ENCODE measurements at regions not wholly inside any gene's neighbourhood (a gene's known extent, or its start where the extent isn't known, plus 50 kb on each side); places are given as distances from the start of the nearest gene placed in this dataset.

DNA sequence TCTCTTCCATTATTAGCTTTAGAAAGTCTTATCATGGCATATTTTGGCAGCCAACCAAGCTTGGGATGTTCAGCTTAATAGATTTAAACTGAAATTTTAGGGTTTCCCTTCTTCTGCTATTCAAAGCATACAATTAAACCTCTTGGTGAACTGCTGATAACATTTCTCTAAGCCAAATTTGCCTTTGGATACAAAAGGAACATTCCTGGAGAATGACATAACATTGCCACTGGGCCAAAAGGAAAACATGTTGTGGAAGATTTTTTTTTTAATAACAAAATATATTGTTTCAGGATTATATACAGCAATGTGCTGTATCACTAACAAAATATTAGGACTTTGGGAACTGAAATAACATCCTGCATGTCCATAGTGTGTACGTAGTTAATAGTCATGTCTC lies 215.1 kb upstream of the TBX18 start:
- intact Hi-C loops (cut with DNase I, micrococcal nuclease) = no loop called here
- POLR2A ChIA-PET = no interaction called here
- H3K36me3 Mint-ChIP-seq (ENCODE audit: low read depth) = no peaks in the 10 kb centered on the region

DNA sequence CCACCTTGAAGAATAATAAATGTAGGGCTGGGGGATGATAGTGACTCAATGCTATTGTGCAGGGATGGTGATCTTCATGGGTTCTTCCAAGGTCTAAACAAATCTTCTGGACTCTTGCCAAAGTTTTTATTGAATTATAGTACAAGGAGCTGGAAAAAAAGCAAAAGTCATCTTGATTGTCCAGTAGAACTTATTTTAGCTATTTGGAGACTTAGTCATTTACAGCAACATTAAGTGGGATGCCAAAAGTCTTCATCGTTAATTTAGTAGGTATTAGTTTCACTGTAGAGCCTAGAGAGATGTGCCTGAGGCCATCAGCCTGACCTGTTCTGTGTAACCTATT lies 212.9 kb upstream of the TBX18 start:
- Mint-ChIP-seq H3K36me3 (ENCODE audit: low read depth) (no peaks in the 10 kb centered on the region), H3K27ac (no peak overlapping the region), H3K4me1 (ENCODE audit: low read depth) (no peaks in the 10 kb centered on the region), H3K9me3 (no peaks in the 10 kb centered on the region), H3K27me3 (no peaks in the 10 kb centered on the region), H3K4me3 (no peak overlapping the region)
- Histone ChIP-seq H3K36me3 (ENCODE audit: insufficient read depth, low read length) (no peaks in the 10 kb centered on the region), H3K4me1 (ENCODE audit: insufficient read depth, low read length) (no peaks in the 10 kb centered on the region), H3K4me3 (ENCODE audit: low read length) (no peak overlapping the region), H3K27me3 (ENCODE audit: control insufficient read depth in 1 of 2, insufficient read depth in 2 of 2, low read length in 2 of 2) (no peaks in the 10 kb centered on the region), H3K27ac (ENCODE audit: low read depth in 1 of 2, low read length in 2 of 2) (no peak overlapping the region), H3K9me3 (ENCODE audit: control insufficient read depth in 1 of 2, insufficient read depth in 1 of 2, low read length in 2 of 2) (no peaks in the 10 kb centered on the region)
- DNase-seq (no peak), ATAC-seq (ENCODE audit: poor library complexity) (no peak)
- TF ChIP-seq, protein P1, sequence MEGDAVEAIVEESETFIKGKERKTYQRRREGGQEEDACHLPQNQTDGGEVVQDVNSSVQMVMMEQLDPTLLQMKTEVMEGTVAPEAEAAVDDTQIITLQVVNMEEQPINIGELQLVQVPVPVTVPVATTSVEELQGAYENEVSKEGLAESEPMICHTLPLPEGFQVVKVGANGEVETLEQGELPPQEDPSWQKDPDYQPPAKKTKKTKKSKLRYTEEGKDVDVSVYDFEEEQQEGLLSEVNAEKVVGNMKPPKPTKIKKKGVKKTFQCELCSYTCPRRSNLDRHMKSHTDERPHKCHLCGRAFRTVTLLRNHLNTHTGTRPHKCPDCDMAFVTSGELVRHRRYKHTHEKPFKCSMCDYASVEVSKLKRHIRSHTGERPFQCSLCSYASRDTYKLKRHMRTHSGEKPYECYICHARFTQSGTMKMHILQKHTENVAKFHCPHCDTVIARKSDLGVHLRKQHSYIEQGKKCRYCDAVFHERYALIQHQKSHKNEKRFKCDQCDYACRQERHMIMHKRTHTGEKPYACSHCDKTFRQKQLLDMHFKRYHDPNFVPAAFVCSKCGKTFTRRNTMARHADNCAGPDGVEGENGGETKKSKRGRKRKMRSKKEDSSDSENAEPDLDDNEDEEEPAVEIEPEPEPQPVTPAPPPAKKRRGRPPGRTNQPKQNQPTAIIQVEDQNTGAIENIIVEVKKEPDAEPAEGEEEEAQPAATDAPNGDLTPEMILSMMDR (IDR thresholded peaks at IDR 0.05) = no peak
- ChIA-PET POLR2A (no interaction called here), CTCF (no interaction called here)
- intact Hi-C loops (cut with DNase I, micrococcal nuclease) = no loop called here

More for the DNA sequence above, 215.1 kb upstream of the TBX18 start:
- peaks cover 2% of the 10 kb centered on the region for H3K9me3 Mint-ChIP-seq
- H3K9me3 ChIP-seq (ENCODE audit: control insufficient read depth in 1 of 2, insufficient read depth in 1 of 2, low read length in 2 of 2) = no peaks in the 10 kb centered on the region
- ATAC-seq (ENCODE audit: poor library complexity) = no peak
- no peaks in the 10 kb centered on the region for H3K36me3 ChIP-seq (ENCODE audit: insufficient read depth, low read length)
- DNase-seq = no peak
- no peaks in the 10 kb centered on the region for H3K4me1 ChIP-seq (ENCODE audit: insufficient read depth, low read length)
- no peak overlapping the region for H3K4me3 ChIP-seq (ENCODE audit: low read length)
- CTCF ChIA-PET = no interaction called here
- H3K27ac Mint-ChIP-seq = no peak overlapping the region
- no peak overlapping the region for H3K27ac ChIP-seq (ENCODE audit: low read depth in 1 of 2, low read length in 2 of 2)
- H3K4me3 Mint-ChIP-seq = no peak overlapping the region
- no peaks in the 10 kb centered on the region for H3K27me3 Mint-ChIP-seq
- TF ChIP-seq, protein P1 (IDR thresholded peaks at IDR 0.05) = no peak
- H3K4me1 Mint-ChIP-seq (ENCODE audit: low read depth) = no peaks in the 10 kb centered on the region
- H3K27me3 ChIP-seq (ENCODE audit: control insufficient read depth in 1 of 2, insufficient read depth in 2 of 2, low read length in 2 of 2) = no peaks in the 10 kb centered on the region

DNA sequence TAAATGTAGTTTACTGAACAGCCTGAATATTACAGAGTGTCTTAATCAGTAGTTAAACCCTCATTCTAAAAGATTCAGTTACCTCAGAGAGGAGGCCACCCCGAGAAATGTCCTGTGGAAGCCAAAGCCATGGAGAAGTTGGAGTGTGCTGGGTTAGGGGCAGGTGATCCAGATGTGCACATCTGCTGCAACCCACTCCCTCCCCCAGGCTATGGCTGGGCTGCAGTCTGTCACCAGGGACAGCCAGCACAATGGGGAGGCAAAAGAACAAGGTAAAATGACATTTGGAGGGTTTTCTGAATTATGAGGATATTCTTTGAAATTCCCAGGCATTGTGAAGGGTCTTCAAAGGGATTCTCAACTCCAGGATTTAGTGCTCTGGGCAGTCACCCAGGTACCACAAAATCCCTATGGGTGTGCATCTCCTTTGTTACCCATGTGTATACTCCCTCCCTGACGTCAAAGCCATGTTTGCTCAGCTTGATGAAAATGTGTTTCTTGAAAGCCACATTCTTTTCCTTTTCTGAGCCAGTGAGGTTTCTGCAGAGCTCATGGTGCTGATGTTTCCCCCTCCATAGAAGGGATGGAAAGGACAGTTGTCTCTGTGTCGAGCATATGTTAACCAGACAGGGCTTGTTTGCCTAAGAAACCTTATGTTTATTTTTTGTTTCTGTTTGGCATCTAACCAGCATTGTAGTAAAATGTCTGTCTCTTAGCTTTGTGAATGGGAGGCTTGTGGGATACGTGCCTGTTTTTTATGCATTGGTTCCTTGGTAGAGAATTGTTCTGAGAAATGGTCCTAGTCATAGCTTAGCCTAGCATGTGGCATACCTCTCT lies 212.3 kb upstream of the TBX18 start:
- no peak overlapping the region for H3K27ac ChIP-seq (ENCODE audit: low read depth in 1 of 2, low read length in 2 of 2)
- ChIA-PET POLR2A (no interaction called here), CTCF (no interaction called here)
- no peaks in the 10 kb centered on the region for H3K4me1 ChIP-seq (ENCODE audit: insufficient read depth, low read length)
- H3K27ac Mint-ChIP-seq = no peak overlapping the region
- no peak overlapping the region for H3K4me3 Mint-ChIP-seq
- no peaks in the 10 kb centered on the region for H3K4me1 Mint-ChIP-seq (ENCODE audit: low read depth)
- TF ChIP-seq, protein P1 (IDR thresholded peaks at IDR 0.05) = no peak
- DNase-seq (no peak), ATAC-seq (ENCODE audit: poor library complexity) (no peak)
- no peaks in the 10 kb centered on the region for H3K9me3 ChIP-seq (ENCODE audit: control insufficient read depth in 1 of 2, insufficient read depth in 1 of 2, low read length in 2 of 2)
- intact Hi-C loops (cut with DNase I, micrococcal nuclease) = no loop called here
- no peaks in the 10 kb centered on the region for H3K27me3 ChIP-seq (ENCODE audit: control insufficient read depth in 1 of 2, insufficient read depth in 2 of 2, low read length in 2 of 2)
- H3K36me3 ChIP-seq (ENCODE audit: insufficient read depth, low read length) = no peaks in the 10 kb centered on the region
- H3K27me3 Mint-ChIP-seq = no peaks in the 10 kb centered on the region
- H3K36me3 Mint-ChIP-seq (ENCODE audit: low read depth) = no peaks in the 10 kb centered on the region
- H3K9me3 Mint-ChIP-seq = no peaks in the 10 kb centered on the region
- H3K4me3 ChIP-seq (ENCODE audit: low read length) = no peak overlapping the region

Data from CD4-positive, alpha-beta T cell (primary cell).